ENCODE measurements at regions not wholly inside any gene's neighbourhood (a gene's known extent, or its start where the extent isn't known, plus 50 kb on each side); places are given as distances from the start of the nearest gene placed in this dataset.

DNA sequence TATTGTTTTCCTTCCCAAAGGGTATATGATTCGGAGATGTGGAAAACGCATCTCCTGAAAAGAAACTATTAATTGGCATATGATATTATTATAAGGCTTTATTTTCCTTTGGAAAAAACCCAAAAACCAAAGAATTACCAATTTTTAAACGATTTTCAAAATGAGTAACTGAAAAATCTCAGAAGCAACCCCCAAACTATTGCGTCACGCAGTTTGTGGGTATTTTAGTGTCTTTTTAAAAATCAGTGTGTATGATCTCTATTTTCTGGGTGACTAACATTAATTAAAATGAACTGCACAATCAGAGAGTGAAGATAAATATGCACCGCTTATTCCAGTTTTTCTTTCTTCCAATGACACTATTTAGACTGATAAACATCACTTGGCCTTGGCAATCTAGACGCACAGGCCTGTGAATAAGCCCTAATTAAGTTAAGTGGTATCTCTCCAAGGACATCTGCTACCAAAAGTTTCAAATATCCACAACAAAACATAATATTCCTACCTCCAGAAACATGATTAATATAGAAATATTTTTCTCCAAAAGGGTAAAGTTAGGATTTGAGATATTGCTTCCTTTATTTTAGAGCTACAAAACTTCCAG lies 511.5 kb upstream of the FAM241A start:
- DNase-seq, result no peak

DNA sequence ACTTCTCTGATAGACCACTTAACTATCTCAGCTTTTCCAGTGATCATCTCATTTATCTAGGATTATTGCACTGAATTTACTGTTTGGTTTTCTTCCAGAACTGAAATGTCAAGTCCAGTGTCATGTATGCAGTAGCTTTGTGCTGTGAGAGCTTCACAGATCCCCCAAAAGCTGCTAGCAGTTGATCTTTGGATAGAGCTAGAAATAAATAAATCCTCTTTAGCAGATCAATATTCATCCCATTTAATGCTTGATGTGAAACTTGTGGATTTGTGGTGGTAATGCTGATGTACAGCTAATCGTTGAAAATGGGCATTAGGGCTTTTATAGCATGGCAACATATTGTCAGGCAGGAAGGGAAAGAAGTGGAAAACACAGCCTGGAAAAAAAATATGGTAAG lies 509.6 kb upstream of the FAM241A start:
- DNase-seq, result no peak

DNA sequence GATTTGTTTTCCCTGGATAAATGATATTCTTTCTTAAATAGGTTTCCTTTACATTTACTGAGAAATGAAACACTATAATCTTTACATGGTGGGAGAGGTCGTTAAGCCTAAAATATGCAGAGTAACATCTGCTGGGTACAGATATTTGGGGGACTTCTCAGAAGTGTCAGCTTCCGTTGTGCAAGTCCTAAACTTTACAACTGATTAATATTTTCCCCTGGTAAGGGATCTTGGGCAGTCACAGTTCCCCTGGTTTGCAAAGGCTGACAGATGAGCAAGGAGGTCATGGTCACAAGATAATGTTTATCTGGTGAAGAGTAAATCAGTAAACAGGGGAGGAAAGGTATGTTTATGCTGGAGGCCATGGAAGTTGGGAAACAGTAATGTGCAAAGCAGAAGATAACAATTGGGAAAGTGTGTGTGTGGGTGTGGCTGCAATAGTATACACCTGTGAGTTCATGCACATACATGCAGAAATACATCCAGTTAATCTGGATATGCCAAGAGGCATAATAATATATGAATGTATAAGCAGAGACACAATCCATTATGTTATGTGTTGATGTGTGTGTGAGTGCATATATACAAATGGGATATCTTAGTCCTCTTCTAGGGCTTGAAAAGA lies 508.2 kb upstream of the FAM241A start:
- DNase-seq, result no peak

DNA sequence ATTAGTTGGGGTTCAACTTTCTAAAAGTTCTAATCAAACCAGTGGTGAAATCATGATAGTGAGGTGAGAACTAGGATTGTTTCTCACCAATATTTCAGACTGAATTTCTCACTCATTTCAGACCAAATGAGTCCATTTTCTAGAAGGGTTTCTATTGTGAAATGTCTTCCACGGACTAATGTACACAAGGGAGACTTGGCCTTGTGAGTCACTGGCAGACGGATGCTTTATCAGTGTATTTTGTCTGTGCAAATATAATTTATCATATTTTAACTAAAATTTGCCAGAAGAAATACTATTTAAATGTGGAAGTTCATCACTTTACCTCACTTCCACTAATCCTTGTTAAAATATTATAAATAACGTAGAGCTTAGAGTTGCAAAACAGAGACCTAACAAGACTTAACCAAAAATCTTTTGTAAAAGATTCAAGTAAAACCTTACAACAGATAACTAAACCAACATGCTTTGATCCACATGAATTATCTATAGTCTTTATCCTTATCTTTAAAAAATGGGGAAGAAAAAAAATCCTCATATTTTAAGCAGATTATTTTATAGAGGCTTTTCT lies 506.0 kb upstream of the FAM241A start:
- DNase-seq, result no peak

- DNase-seq, result no peak
Measured at GRCh38 chr4:111639876-111640275, 505.4 kb upstream of the FAM241A start.

- no peak for DNase-seq
Measured at GRCh38 chr4:111641813-111642579, 503.3 kb upstream of the FAM241A start.

- DNase-seq, result no peak
Measured at GRCh38 chr4:111648056-111648455, 497.2 kb upstream of the FAM241A start.

GRCh38 chr4:111649308-111649707 lies 495.9 kb upstream of the FAM241A start:
- DNase-seq, result no peak

- no peak for DNase-seq
Measured at GRCh38 chr4:111650146-111650545, 495.1 kb upstream of the FAM241A start.

- no peak for DNase-seq
Measured at GRCh38 chr4:111650674-111651086, 494.6 kb upstream of the FAM241A start.

DNA sequence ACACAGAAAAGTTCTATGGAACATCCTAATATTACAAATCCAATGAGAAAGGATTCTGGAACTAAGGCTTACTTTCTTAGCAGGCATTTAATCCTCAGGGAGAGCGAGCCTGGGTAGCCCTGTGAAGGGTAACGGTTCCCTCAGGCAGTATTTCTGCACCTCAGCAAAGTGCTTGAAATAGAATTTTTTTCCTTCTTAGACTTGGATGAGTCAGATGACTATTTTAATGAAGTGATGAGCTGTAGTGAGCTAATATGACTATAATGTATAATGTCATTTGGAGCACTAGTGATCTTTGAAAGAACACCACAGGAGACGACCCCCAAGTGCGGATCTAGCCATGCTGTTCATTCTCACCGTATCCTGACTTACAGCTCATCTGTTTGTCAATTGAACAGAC lies 493.0 kb upstream of the FAM241A start:
- DNase-seq, result no peak

DNA sequence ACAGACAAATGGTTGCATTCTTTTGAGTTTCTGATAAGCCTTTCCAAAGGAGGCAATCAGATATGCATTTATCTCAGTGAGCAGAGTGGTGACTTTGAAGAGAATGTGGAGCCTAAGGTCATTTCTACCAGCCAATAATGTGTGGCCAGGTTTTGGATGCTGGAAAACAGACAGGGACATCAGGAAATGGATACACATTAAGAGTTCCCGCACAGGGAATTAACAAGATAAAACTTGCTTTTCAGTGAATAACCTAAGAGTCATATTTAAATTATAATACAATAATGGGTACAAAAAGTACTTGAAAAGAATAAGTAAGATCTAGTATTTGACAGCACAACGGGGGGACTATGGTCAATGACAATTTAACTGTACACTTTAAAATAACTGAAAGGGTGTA lies 492.3 kb upstream of the FAM241A start:
- no peak for DNase-seq

DNA sequence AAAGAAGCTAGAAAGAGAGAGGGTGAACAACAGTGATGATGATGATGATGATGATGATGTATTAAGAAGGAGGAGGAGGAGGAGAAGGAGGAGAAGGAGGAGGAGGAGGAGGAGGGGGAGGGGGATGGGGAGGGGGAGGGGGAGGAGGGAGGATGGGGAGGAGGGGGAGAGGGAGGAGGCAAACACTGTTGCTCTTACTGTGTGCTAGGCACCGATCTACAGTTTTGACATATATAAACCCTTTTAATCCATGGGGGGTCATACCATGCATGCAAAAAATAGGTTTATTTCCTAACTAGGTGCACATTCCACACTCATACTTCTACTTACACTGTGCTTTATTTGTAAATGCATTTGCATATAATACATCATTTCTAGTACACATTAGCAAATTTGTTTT lies 482.8 kb upstream of the FAM241A start:
- no peak for DNase-seq

DNA sequence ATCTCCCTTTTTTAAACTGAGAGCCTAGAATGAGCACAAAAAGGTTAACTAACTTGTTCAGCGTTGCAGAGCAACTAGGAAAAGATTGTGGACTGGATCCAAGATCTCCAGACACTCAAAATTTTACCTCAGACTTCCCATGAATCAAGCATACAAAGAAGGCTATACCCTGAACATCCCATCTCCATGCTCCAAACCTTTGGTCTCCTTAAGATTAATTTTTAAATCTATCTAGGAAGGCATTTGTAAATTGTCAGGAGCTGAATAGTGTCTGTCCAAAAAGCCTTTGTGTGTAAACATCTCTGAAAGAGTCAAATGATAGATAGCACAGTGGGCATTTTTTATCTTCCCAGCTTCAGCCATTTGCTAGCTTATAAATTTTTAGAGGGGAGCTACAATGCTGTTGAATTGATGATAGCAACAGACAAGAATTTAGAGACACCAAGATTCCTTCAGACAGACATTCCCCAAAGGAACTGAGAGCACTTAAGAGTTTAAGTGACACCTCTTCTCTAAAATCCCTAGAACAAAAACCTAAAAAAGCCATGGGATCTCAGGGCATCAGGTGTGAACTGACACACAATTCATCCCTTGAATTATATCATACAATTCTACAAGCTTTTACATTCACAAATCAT lies 480.8 kb upstream of the FAM241A start:
- no peak for DNase-seq

GRCh38 chr4:111666826-111667360 lies 478.4 kb upstream of the FAM241A start:
- no peak for DNase-seq

DNA sequence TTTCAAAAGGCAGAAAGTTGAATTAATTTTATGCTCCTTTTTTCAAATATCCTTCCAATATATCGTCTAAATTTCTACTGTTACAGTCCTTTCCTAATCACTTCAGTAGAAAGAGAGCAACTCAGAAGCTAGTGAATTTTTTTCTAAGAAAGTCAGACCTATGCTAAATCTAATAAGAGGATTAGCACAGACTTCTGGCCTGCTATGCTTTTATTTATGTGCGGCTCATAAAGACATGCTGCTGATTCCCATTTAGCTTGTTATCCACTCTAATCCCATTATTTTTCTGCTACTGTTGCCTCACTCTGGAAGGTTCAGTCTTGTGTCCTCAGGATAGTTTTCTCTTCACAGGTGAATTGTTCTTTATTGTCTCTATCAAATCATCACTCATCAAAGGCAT lies 473.5 kb upstream of the FAM241A start:
- no peak for DNase-seq

DNA sequence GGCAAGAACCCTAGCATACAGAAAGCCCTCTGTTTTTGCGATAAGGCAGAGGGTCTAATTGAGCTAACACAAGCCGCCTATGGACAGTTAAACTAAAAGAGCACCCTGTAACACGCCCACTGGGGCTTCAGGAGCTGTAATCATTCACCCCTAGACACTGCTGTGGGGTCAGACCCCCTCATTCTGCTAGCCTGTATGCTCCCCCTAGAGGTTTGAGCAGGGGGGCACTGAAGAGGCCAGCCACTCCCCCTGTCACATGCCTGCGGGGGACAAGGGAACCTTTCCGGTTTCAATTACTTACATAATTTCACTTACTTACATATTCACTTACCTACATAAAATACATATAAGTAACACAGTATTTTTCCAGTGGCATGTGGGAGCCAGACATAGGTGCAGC lies 469.5 kb upstream of the FAM241A start:
- DNase-seq, result no peak

GRCh38 chr4:111676533-111676932 lies 468.7 kb upstream of the FAM241A start:
- no peak for DNase-seq

DNA sequence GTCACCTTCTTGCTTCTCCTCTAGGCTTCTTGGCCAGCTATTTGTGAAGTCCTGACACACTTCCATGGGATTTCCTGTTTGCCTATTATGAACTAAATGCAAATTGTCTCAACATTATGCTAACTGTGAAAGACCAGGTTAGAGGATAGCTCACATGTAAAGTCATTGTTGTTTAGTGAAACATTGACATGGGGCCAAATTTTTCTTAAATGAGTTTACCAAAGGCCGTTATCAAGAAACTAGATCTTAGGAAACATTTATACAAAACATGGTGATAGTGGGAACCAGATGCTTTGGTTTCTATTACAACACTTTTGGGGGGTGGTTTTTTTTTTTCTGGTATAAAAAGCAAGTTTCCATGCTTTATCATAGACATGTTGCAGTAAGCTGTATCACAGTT lies 466.8 kb upstream of the FAM241A start:
- DNase-seq, result no peak

DNA sequence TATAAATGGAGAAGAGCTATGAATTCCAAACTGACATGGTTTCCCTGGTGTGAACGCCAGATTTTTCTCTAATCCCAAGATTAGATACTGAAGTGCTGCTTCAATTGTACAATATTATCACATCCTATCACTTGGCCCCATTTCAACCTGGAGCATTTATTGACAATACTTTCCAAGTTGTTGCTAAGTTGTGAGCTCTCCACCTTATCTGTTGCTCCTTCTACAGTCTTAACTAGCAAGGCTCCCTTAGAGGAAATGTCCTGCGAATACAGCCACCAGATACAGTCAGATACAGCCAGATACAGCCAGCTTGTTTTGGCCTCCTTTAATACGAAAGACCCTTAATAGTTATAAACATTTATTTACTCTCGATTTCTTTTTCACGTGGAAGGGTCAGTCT lies 466.3 kb upstream of the FAM241A start:
- no peak for DNase-seq

GRCh38 chr4:111681270-111681669 lies 464.0 kb upstream of the FAM241A start:
- no peak for DNase-seq

GRCh38 chr4:111681751-111682150 lies 463.5 kb upstream of the FAM241A start:
- no peak for DNase-seq

DNA sequence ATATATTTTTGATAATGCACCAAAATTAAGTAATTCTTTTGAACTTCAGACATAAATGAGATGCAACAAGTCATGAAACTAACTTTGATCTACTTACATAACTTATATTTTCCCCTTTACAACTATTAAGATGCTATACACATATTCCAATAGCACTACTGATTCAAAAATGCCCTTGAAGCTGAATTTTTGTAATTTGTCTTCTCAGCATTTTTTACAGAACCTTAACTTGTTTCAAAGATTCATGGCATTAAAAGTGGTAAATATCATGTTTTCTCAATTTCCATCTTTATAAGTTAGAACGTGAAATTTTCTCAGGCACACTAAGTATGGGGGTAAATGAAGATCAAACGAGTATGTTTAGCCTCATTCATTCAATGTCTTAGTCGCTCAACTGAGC lies 460.0 kb upstream of the FAM241A start:
- DNase-seq, result no peak

Measured in CD4-positive, alpha-beta T cell treated with Interleukin-17A for 4 hours (primary cell).